GM21528 (cell line): ENCODE measurements at regions not wholly inside any gene's neighbourhood (a gene's known extent, or its start where the extent isn't known, plus 50 kb on each side); places are given as distances from the start of the nearest gene placed in this dataset.
"Not testable (repeated sequence)": the region's sequence is repeated elsewhere in the genome, so short reads cannot be mapped to it uniquely, and the experiment has no call there.

Experiments used
- ATAC-seq: cut with Tn5 transposase; IDR thresholded peaks from one replicate; pipeline ENCODE4 v1.9.1; 2021; ENCODE audit warnings: mild to moderate bottlenecking, moderate library complexity; ENCODE audit not compliant: unreplicated experiment, low FRiP score

DNA sequence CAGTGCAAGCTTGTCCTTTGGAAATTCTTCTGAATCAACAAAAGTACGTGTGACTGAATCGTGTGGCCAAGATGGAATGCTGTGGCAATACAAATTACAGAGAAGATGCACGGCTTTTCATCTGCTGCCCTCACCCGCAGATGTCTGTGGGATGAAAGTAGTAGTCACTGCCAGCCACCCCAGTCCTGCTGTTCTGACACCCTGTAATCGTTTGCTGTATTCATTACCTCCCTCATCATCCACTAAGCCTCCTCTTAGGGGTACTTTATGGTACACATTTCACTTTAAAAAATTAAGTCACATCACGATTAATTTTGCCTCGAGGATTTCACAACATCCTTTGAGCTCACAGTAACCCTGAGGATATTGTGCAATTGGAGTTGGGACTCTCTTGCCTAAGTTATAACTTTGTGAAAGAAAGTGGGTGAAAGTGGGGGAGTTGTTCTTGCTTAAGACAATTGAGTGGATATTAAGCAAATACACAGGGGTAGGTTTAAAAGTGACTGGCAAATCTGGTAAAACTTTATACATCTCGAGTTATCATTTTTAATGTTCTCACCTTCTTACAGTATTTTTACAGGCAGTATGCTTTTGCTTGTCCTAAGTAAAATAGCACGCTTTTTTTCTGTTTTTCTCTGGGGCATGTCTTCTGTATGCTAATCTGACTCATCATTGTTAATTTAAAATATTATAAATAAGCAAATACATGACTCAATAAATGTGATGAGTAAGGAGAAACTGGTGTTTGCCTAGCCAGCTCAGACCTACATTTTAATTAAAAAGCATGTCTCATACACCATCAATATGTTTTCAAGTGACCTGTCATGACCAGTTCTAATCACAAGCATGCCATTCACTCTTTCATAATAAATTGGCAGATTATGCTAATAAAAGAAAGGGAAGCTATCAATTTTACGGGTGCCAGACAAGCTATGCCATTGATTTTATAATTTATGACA is 680.9 kb downstream of the IRS1 start:
- ATAC-seq = no peak

DNA sequence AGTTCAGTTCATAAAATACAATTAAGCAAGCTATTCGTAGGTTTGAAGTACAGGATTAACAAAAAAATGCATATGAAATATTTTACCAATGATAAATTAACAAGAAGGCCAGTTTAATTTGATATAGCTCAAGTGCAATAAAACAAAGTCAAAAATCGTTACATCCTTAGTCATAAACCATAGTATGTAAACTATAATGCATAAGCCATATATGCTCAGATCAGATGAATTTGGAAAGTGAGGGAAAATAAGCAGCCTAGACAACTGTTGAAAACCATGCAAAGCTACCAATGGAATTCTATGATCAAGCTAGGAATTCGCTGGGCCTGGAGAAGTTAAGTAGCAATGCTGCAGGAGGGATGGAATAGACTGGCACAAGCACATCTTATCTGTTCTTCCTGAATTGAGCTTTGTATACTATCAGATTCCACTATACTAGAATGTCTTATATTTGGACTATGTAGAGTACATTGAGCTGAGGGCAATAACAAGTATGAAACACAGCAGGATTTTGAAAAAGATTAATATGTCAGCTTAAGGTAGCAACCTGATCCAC is 682.0 kb downstream of the IRS1 start:
- no peak for ATAC-seq

DNA sequence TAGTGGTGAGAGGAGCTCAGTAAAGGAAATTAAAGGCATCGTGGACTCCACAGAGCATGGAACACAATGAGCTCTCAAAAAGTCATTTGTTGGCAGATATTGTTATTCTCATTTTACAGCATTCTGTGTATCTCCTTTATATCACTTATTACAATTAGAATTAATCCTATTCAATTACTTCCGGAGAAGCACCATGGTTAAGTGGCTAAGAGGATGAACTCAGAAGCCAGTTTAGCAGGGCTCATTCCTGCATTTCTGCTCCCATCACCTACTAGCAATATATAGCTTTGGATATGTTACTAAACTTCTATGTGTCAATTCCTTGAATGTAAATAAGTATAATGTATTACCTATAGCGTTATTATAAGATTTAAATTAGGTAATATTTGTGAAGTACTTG is 683.3 kb downstream of the IRS1 start:
- ATAC-seq = no peak

DNA sequence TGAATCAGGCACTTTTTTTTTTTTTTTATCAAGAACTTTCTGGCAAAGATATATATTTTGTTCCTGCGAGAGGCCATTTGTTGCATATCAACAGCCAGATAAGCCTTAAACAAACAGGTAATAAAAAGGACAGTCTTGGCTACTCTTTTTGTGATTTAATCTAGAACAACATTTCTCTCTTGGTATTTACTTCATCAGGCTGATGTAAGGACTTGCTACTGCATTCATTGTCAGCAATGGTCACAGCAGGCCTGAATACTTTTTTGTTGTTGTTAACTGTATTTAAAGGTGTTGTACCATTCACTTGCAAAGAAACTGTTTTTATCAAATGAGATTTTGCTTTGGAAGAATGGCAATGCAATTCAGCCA is 683.8 kb downstream of the IRS1 start:
- ATAC-seq = no peak

DNA sequence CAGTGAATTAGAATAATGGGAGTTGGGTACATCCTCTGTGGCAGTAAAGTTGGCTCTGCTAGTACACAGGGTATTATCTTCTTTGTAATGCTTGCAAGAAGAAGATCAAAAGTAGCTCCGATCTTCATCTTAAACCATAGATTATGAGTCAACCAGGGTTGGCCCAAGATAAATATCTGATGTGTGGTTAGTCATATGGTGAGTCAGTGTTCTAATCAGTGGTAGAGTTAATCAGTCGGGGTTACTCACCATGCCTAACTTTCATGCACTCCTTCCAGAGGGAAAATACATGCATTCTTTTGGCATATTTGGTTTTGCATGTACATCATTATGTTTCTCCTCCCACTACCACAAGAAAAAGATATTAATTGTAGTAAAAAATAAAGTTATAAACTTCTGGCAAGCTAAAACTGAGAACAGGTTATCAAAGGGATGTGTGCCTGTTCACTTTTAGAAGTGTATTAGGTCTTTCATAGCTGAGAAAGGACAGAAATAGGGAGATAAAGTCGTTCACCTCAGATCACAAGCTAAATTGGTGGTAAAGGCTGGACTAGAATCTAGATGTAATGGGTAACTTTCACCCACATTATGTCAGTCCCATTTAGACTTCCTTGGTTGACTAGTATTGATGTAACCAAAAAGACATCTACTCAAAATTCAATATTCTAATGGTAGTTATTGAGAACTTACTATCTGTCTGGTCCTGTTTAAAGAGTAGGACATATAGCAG is 684.4 kb downstream of the IRS1 start:
- no peak for ATAC-seq

DNA sequence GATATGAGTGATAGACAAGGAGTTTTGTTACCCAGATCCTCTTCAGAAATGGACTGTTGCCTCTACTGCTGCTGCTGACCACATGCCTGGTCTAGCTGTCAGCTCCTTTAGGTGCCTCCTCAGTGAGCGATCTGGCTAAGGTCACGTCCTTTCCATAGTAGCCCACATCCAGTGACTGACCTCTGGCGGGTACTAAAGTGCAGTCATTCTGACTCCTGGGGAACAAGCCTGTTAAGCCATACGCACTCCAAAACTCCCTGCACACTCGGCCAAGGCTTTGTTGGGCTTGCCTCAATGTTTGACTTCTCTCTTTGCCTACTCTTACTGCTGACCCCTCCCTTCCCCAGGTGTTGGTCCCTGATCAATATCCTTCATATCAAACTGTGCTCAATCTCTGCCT is 685.2 kb downstream of the IRS1 start:
- no peak for ATAC-seq

DNA sequence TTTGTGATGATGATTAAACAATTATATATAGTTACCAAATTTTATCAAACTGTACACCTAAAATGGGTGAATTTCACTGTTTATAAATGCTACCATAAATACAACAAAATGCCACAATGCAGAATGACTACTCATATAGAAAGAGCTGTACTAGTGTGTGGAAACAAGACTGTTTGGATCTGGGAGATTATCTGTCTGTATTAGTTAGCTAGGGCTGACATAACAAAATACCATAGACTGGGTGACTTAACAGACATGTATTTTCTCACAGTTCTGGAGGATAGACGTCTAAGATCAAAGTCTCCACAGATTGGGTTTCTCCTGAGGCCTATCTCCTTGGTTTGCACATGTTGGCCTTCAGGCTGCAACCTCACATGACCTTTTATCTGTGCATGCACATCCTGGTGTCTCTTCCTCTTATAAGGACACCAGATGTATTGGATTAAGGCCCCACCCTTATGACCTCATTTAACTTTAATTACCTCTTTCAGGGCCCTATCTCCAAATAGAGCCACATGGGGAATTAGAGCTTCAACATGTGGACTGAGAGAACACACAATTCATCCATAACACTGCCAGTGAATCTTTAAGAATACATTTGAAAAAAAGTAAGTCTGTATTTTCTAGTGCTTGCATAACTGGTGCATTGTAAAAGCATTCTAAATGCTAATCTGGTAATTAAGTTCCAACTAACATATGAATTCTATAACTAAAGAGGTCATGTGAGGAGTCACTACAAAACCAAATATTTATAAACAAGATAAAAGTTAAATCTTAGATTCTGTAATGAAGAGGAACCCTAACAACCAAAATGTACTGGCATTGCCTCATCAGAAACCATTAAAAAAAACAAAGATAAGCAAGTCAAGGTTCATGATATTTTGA is 699.6 kb downstream of the NYAP2 start:
- no peak for ATAC-seq

DNA sequence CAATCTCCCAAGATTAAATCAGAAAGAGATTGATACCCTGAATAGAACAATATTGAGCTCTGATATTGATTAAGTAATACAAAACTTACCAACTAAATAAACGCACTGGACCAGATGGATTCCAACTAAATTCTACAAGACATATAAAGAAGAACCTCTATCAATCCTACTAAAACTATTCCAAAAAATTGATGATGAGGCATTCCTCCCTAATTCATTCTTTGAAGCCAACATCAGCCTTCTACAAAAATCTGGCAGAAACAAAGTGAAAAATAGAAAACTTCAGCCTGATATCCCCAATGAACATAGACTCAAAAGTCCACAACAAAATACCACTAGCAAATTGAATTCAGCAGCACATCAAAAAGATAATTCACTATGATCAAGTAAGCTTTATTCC is 695.5 kb downstream of the NYAP2 start:
- no peak for ATAC-seq

DNA sequence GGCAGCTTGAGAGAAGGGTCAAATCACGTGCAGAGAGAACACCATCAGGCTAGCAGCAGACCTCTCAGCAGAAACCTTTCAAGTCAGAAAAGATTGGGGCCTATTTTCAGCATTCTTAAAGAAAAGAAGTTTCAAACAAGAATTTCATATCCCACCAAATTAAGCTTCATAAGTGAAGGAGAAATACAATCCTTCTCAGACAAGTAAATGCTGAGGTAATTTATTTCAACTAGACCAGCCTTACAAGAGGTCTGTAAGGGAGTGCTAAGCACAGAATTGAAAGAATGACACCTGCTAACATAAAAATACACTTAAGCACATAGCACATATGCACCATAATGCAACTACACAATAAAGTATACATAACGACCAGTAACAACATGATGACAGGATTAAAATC is 693.9 kb downstream of the NYAP2 start:
- no peak for ATAC-seq

DNA sequence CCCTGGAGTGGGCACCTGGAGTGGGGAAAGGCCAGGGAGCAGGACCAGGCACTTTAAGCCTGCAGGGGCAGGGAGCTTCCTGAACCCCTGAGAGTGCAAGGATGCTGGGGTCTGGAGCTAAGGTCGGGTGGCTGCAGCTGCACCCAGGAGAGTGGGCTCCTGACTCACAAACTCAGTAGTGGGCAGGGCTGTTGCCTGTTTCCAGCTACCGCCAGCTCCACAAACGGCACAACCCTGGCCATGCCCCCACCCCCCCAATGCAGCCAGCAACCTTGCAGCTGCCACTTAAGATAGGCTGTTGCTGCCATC is 688.8 kb downstream of the NYAP2 start:
- no peak for ATAC-seq

DNA sequence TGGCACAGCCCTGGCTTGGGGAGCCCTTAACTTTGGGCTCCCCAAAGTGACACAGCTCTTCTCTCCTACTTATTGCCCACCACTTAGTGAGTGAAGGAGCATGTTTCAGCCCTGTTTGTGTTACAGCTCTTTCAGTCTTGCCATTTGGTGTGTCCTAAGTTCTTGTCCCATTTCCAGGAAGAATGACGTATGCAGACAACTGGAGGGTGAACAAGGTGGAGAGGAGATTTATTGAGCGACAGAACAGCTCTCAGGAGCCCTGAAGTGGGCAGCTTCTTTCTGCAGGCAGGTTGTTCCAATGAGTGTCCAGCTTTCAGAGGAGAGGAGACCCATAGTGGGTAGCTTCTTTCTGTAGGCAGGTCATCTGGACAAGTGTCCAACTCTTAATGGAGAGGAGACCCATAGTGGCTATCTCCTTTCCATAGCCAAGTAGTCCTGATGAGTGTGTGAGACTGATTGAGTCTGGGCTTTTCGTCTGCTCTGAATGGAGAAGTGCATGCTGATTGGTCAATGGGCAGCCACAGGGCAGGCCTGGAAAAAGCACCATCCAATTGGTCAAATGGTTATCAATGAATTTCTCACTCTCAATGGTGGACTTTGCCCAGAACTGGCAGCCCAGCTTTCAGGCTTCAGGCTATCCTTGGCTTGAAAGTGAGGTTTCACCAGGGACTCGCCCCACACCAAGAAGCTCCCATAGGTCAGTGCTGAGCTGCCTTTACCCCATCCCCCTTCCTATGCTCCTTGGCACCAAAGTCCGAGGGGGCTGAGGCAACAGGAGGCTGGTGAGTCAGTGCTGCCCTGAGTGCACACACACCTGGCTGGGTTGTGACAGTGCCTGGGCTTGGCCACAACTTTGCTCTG is 688.2 kb downstream of the NYAP2 start:
- ATAC-seq = no peak

DNA sequence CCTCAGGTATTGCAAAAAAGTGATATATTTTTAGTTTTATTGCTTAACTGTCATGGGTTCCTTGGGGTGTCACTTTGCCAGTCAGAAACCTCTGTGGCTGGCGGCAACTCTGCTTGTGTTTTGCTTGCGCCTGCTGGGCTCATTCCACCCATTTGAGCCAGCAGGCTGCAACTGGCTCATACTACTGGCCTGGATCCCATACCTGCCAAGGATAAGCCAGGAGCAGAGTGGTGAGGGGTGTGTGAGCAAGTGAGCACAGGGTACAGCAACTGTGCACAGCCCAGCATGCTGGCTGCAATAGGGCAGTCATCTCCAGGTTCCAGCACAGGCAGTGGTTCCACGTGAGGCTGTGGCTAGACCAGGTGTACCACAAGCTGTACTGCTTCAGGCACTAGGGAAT is 687.5 kb downstream of the NYAP2 start:
- ATAC-seq = no peak

DNA sequence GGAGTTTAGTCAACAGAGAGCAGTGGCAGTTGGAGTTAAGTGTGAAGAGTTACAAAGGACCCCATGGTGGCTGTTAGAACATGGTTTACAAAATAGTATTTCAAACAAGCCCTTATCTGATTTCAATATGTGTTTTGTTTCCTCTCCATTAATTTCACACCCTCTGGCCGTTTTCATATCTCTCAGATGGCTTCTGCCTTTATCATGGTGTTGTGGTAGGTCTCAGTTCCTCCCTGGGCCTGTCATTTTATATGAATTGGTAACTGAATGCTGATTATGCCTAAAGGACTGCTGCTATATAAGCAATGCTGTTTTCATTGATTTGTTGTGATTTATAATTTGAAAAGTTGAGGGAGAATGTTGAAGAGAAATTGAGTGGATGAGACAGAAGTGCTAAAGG is 686.7 kb downstream of the NYAP2 start:
- ATAC-seq = no peak

DNA sequence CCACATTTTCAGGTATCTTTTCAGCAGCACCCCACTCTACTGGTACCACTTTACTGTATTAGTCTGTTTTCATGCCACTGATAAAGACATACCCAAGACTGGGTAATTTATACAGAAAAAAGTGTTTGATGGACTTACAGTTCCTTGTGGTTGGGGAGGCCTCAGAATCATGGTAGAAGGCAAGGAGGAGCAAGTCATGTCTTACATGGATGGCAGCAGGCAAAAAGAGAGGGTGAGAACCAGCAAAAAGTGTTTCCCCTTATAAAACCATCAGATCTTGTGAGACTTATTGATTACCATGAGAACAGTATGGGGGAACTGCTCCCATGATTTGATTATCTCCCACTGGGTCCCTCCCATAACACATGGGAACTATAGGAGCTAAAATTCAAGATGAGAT is 685.9 kb downstream of the NYAP2 start:
- ATAC-seq = not testable (repeated sequence)

DNA sequence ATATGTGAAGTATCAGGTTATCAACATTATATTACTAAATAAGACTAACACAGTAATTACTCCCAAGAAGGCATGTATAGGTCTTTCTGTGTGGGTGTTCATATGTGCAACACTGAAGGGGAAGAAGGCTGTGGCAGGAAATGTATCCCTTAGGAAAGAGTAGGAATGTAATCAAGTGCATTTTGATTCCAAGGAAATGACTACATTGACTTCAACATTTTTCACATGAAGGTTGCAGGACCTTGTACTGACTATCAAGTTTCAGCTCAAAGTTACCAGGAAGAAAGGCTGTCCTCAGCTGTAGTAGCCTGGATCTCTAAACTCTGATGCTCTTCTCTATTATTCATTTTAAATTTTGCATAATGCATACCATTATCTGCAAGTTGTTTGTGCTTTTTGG is 680.8 kb downstream of the NYAP2 start:
- ATAC-seq = no peak

DNA sequence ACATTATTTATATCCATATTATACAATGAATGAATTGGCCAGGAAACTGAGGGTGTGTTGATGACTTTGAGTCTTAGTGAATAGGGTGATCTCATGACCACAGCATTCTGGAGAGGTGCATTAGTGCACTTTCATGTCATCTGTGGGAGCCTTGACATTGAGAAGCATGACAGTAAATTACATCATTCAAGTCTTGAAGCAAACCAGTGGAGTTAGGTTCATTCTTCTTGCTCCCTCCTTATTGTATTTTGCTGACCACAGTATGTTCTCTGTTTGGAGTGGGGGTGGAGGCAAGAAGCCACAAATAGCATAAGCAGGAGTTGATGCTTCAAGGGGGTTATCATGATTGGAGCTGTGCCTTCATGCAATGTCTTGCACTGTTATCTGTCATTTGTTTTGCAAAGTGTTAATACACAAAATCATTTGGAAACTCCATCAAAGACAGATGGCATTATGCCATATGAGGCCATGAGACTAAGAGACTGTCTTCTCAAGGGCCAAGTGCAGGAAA is 680.2 kb downstream of the NYAP2 start:
- no peak for ATAC-seq

DNA sequence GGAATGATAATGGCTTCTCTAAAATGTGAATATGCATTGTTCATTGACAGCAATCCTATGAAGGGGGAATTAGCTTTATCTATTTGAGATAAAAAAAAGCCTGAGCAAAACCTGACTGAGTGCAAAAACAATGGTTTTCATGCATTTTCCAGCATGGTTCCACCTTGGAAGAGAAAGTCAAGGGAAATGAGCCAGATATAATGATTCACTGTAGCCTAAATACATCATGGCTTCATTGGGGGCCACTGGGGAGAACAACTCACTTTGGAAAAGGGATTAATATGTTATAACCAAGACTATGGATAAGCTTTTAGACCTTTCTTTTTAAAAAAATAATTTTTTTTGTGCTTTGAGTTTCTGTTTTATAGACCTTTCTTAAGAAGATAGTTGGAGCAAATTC is 679.7 kb downstream of the NYAP2 start:
- no peak for ATAC-seq

DNA sequence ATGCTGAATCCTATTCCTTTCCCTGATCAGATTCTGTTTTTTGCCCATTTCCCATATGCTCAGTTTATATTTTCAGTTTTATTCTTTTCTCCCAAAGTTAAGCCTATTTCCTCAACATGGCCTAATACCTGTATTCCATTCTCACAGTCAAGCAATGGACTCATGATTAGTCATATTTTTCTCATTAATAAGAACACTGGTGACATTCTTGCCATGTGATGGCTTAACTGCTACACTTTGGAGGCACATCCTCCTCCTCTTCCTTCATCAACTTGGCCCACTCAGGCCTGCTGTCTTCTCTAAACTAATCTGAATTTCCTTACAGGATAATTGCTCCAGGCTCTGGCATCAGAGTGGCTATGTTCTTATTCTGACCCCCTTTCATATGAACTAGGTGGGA is 679.2 kb downstream of the NYAP2 start:
- no peak for ATAC-seq

DNA sequence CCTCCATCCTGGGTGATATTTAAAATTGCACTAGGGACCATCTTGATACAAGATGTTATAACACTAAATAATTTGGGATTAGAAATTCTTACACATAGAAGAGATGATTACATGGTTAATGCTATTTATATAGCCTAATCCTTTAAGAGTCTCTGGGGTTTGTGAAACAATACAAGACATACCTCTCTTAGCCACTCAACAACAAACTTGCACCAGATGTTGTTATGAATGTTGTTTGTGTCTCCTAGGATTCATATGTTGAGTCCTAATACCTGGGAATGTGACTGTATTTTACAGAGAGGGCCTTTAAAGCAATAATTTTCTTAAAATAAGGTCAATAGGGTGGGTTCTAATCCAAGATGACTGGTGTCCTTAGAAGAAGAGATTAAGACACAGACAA is 678.3 kb downstream of the NYAP2 start:
- no peak for ATAC-seq

DNA sequence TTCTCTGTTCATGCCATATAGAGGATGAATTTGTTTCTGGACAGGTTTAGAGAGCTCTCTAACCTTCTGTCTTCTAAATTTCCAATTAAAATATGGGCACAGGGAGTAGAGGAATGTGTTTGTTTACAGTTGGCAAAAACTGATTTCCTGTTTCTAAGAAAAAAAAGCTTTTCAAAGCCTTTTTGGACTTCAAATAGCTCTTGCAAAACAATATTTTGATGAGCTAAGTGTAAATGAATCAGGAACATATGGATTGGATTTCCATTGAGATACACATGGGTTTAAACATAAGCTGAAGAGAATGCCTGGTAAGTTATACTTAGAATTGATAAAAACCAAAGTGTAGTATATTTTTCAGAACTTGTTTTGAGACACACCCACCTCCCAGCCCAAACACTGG is 677.5 kb downstream of the NYAP2 start:
- no peak for ATAC-seq
